IPS-NIHi11 (cell line): ENCODE measurements at regions not wholly inside any gene's neighbourhood (a gene's known extent, or its start where the extent isn't known, plus 50 kb on each side); places are given as distances from the start of the nearest gene placed in this dataset.

ENCODE experiments used
- DNase-seq: peaks from one replicate; pipeline ENCODE4 v3.0.0; 2012; ENCODE audit warnings: mixed read lengths, low spot score

DNA sequence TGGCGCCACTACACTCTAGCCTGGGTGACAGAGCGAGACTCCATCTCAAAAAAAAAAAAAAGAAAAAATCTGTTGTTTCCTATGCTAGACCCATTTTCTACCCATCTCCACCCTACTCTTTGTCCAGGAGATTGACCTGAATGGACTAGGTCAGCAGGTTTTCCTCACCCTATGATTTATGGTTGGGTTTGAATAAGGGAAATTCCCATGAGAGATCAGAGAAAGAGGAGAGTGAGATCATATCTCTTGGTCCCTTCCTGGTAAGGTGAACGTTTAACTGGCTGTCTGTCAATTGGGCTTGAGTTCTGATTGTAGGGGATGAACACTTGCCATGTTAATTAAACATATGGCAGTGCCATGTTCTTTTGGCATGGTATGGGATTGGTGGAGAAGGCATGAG, 387.4 kb downstream of the MAN2A1 start:
- no peak for DNase-seq

DNA sequence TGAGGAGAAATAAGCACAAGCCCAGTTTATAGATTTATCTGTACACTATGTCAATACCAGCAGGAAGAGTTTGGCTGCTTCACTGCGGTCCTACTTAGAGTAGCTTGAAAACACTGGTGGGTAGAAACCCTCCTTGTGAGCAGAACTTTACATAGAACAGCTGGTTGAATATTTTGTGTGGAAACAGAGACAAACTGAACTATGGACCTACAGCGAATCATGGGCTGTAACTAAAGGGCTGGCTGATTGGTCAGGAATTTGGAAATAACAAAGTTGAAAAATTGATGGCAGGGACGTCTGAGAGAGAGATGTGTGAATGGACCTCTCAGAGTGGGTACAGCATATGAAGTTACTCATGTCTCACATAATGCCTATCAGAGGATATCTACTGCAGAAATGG, 392.5 kb downstream of the MAN2A1 start:
- no peak for DNase-seq

DNA sequence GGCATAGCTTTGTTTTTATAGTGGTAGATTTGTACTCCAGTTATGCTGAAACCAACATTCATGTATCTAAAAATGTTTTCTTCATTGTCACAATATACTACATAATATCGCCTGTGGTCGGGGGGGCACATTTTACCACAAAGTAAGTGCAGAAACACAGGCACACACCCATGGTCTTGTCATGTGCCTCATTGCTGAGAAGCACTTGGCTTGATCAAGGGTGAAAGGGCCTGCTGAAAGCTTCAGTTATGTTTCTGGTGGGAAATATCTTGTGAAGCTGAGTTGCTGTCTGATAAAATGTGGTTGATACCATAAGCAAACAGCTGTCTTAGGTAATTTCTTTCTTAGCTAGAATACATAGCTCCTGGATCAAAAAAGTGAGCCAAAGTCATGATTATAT, 393.1 kb downstream of the MAN2A1 start:
- DNase-seq, result no peak

GRCh38 chr5:110085826-110086225, 396.1 kb downstream of the MAN2A1 start:
- DNase-seq, result no peak

DNA sequence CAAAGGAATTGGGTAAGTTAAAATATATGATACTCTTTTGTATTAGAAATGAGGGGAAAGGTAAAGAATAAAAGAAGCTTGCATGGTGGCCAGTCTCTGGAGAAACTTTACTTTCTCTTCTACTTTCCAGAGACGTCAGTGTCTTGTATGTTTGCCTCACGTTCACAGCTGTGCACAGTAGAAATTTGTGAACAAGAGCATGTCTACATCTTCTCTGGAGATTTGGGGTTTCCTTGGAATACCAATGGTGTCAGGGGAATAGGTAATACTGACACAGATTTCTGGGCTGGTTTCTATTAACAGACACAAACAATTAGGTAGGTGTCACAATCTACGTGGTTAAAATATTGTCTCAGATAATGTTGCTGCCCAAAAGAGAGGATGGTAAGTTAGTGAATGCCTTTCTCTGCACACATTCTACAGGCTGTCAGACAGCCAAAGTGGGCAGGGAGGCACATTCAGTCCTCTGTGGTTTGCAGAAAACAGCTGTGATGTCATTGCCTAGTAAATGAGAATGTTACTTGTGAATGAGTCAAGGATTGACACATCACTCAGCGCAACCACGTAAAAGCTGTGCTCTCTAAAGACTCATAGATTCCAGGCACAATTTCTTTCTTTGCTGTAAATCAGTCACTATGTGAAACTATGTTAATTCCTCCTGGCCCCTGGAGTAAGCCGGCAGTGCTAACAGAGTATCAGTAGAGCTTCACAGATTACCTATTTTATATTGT, 397.1 kb downstream of the MAN2A1 start:
- DNase-seq, result no peak

DNA sequence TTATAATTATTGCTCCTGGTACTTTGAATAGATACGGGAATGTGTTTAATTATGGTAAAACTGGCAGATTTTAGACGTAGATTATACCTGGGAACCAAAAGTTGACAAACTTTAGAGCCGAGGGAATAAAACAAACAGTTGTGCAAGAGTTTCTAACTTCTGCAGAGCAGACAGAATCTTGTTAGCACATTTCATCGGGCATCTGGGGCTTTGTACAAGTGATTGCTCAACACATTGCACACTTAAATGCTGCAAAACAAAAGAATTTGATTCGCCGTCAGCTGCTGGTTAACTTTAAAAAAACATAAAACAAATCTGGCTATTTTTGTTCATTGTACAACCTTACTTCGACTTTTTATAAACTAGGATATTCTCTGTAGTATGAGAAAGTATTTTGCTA, 398.1 kb downstream of the MAN2A1 start:
- DNase-seq, result no peak

- DNase-seq, result no peak
Measured at GRCh38 chr5:110088676-110089436, 399.1 kb downstream of the MAN2A1 start.

- DNase-seq, result no peak
Measured at GRCh38 chr5:110092955-110093785, 403.4 kb downstream of the MAN2A1 start.

DNA sequence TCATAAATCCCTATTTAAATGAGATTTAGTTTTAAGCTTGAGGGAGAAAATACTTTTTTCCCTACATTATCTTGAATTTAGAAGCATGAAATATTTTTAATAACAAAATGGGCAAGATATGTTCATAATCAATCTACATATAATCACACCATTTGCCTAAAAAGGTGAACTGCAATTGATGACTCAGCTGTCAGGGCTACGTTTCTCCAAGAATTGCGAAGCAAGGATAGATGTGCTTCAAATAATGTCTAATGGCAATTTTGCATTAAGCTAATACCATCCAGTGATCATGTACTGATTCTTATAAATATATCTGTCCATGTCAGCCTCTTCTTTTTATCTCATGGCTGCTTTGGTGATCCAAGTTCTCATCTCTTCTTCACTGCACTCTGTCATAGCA, 404.4 kb downstream of the MAN2A1 start:
- DNase-seq, result no peak

DNA sequence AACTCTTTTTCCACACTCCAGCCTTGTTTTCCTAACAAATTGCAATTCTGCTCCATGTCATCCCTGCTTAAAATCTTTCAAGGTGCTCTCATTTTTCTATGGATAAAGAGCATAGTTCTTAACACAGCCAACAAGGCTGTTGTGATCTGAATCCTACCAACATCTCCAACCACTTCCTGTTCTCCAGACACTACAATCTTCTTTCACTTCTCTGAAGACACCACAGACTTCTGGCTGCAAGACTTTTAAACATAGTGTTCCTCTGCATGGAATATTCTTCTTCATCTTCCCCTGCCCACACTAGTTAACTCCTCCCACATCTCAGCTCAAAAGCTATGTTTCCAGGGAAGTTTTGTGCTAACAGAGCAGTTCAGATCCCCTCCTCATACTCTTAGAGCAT, 404.8 kb downstream of the MAN2A1 start:
- no peak for DNase-seq

DNA sequence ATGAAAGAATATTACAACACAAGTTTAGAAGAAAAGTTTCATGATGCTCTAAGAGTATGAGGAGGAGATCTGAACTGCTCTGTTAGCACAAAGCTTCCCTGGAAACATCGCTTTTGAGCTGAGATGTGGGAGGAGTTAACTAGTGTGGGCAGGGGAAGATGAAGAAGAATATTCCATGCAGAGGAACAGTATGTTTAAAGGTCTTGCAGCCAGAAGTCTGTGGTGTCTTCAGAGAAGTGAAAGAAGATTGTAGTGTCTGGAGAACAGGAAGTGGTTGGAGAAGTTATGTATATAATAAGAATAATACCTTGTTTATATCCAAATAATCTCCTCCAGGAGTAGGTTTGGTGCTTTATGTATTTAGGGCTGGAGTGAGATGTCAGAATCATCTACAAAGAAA, 406.7 kb downstream of the MAN2A1 start:
- DNase-seq, result no peak

GRCh38 chr5:110099572-110099971, 409.8 kb downstream of the MAN2A1 start:
- no peak for DNase-seq

- no peak for DNase-seq
Measured at GRCh38 chr5:110103081-110103480, 413.4 kb downstream of the MAN2A1 start.

GRCh38 chr5:110104060-110104725, 414.5 kb downstream of the MAN2A1 start:
- DNase-seq, result no peak

DNA sequence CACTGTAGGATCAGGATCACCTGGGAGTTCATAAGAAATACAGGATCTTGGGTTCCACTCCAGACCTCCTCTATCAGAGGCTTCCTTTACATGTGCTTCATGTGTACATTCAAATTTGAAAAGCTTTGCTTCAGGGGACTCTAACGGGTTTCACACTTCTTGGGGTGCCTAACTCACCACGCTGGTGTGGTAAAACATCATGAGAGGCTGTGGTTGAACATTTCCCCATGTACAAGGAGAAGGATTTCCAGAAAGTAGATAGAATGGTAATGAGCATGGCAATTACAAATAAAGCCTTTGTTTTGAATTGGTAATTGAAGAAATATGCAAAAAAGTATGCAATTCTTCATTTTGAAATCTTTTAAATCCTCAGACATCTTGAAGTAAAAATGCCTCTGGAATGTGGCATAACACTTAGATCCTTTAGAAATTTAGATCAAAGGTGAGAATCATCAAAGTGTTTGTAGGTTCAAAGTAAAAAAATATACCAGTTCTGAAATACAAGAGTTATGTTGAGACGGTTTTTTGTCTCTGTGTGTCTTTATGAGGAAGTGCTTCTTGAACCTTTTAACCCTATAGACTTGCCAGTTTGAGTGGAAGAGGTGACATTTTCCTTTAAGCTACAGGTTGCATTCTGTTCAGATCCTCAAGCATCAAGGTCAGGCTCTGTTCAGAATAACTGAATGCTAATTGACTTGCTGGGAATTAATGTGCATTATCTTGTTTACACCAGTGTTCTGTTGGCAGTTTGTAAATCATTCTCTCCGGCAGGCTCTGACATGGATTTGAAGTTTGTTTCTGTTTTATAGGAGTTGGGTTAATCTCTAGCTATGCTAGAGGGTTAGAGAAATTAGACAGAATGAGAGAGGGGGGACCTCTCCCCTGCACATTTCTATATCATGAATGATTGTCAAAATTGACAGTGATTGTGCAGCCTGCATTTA, 415.3 kb downstream of the MAN2A1 start:
- no peak for DNase-seq

- no peak for DNase-seq
Measured at GRCh38 chr5:110105692-110106091, 416.0 kb downstream of the MAN2A1 start.

DNA sequence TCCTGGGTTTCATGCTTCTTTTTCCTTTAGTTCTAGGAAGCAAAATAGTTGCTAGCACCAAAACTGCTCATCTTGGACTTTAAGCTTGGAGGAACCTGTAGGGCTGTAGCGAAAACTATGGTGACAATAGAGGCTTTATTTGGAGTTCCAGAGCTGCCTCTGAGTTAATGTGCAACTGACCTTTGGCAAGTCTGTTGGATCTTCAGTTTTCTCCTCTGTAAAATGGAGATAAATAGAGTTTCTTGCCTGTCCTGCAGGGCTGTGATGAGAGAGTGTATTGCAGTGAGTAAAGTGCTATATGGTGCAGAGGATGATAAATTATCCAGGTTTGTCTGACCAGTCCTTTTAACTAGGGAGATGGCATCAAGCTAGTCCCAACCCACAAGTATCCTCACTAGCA, 417.0 kb downstream of the MAN2A1 start:
- no peak for DNase-seq

GRCh38 chr5:110108520-110108919, 418.8 kb downstream of the MAN2A1 start:
- no peak for DNase-seq

- no peak for DNase-seq
Measured at GRCh38 chr5:110109667-110110066, 419.9 kb downstream of the MAN2A1 start.

DNA sequence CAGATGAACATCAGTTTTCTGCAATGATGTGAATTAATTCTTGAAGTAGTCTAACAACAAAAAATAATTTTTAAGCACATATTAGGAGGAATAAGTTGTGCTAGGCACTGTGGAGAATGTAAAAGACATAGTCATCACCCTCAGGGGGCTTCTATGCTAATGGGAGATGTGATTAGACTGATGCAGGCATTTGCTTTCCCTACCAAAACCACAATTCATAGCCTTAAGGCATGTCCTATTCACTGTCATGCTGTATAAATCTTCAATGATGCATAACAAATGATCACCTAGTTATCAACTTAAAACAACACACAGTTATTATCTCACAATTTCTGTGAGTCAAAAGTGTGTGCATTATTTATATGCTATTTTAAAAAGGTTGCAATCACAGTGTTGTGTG, 422.6 kb downstream of the MAN2A1 start:
- no peak for DNase-seq

DNA sequence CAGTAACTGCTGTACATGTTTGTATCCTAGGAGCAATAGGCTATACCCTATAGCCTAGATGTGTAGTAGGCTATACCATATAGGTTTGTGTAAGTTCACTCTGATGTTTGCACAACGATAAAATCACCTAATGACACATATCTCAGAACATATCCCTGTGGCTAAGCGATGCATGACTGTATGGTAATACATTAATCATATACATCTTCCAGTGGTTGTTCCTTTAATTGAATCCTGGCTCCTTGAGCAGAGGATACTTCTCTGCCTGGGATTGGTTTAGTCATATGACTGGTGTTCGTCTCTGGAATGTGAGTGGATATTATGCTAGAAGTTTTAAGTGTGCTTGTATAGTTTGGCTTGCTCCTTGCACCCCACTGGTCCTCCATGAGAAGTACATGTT, 425.8 kb downstream of the MAN2A1 start:
- no peak for DNase-seq
